HepG2 (cell line): ENCODE measurements at regions not wholly inside any gene's neighbourhood (a gene's known extent, or its start where the extent isn't known, plus 50 kb on each side); places are given as distances from the start of the nearest gene placed in this dataset.

Experiments used
- ATF6 ChIP-seq: sonication (generic); formaldehyde crosslinking; conservative IDR thresholded peaks from 2 replicates; pipeline ENCODE4 v1.4.0; 2020; ENCODE audit warnings: missing genetic modification reagents
- CBX5 ChIP-seq: sonication (generic); formaldehyde crosslinking; IDR thresholded peaks from 2 replicates; pipeline ENCODE4 v1.4.0; 2020; ENCODE audit warnings: missing genetic modification reagents, borderline replicate concordance
- CENPT ChIP-seq: sonication (generic); formaldehyde crosslinking; IDR thresholded peaks from 2 replicates; pipeline ENCODE4 v1.8.0; 2022; ENCODE audit warnings: low read depth, mild to moderate bottlenecking, moderate library complexity, missing genetic modification reagents
- FOXJ3 ChIP-seq: sonication (generic); formaldehyde crosslinking; IDR thresholded peaks from 2 replicates; pipeline ENCODE4 v1.4.0; 2020; ENCODE audit warnings: missing genetic modification reagents, mild to moderate bottlenecking, borderline replicate concordance
- GPBP1L1 ChIP-seq: sonication (generic); formaldehyde crosslinking; IDR thresholded peaks from 2 replicates; pipeline ENCODE4 v1.5.0; 2020; ENCODE audit warnings: mild to moderate bottlenecking, missing genetic modification reagents
- GTF2F1 ChIP-seq: fragments of 150-350 bp; IDR thresholded peaks from 2 replicates; pipeline ENCODE4 v1.6.1; 2014; ENCODE audit warnings: low read length
- HIVEP1 ChIP-seq: sonication (generic); formaldehyde crosslinking; IDR thresholded peaks from 2 replicates; pipeline ENCODE4 v1.4.0; 2020; ENCODE audit warnings: mild to moderate bottlenecking, missing genetic modification reagents
- POLR2A ChIP-seq, 2 experiments: IDR thresholded peaks; 2 replicates each; pipeline ENCODE4 v1.6.1; 2011; ENCODE audit warnings: low read depth in 2 of 2, low read length in 2 of 2, mild to moderate bottlenecking in 1 of 2, moderate library complexity in 1 of 2; ENCODE audit not compliant: insufficient read depth in 1 of 2
- PREB ChIP-seq: sonication (generic); formaldehyde crosslinking; IDR thresholded peaks from 2 replicates; pipeline ENCODE4 v1.4.0; 2020; ENCODE audit warnings: missing genetic modification reagents
- PRMT3 ChIP-seq: sonication (generic); formaldehyde crosslinking; IDR thresholded peaks from 2 replicates; pipeline ENCODE4 v1.8.1; 2022; ENCODE audit warnings: low read depth, mild to moderate bottlenecking, moderate library complexity, missing genetic modification reagents, borderline replicate concordance
- SP140L ChIP-seq: sonication (generic); formaldehyde crosslinking; IDR thresholded peaks from 2 replicates; pipeline ENCODE4 v1.4.0; 2020; ENCODE audit warnings: missing genetic modification reagents, borderline replicate concordance
- SPEN ChIP-seq: sonication (generic); formaldehyde crosslinking; IDR thresholded peaks from 2 replicates; pipeline ENCODE4 v1.5.1; 2020; ENCODE audit warnings: low read depth, mild to moderate bottlenecking, missing genetic modification reagents
- ZBTB38 ChIP-seq: sonication (generic); formaldehyde crosslinking; IDR thresholded peaks from 2 replicates; pipeline ENCODE4 v1.5.1; 2020; ENCODE audit warnings: mild to moderate bottlenecking, missing genetic modification reagents
- ZBTB42 ChIP-seq: sonication (generic); formaldehyde crosslinking; IDR thresholded peaks from 2 replicates; pipeline ENCODE4 v1.5.0; 2020; ENCODE audit warnings: mild to moderate bottlenecking, missing genetic modification reagents
- ZKSCAN5 ChIP-seq: sonication (generic); formaldehyde crosslinking; IDR thresholded peaks from 2 replicates; pipeline ENCODE4 v1.5.1; 2020; ENCODE audit warnings: mild to moderate bottlenecking, missing genetic modification reagents
- ZMAT5 ChIP-seq: sonication (generic); formaldehyde crosslinking; IDR thresholded peaks from 2 replicates; pipeline ENCODE4 v1.5.0; 2020; ENCODE audit warnings: mild to moderate bottlenecking, low read depth, missing genetic modification reagents, borderline replicate concordance
- ZNF18 ChIP-seq: sonication (generic); formaldehyde crosslinking; IDR thresholded peaks from 2 replicates; pipeline ENCODE4 v1.8.0; 2022; ENCODE audit warnings: mild to moderate bottlenecking, missing genetic modification reagents; ENCODE audit not compliant: insufficient replicate concordance
- ZNF251 ChIP-seq: sonication (generic); formaldehyde crosslinking; IDR thresholded peaks from 2 replicates; pipeline ENCODE4 v1.9.0; 2021; ENCODE audit warnings: mild to moderate bottlenecking, missing genetic modification reagents
- ZNF597 ChIP-seq: sonication (generic); formaldehyde crosslinking; IDR thresholded peaks from 2 replicates; pipeline ENCODE4 v1.5.0; 2020; ENCODE audit warnings: missing genetic modification reagents
- ZNF7 ChIP-seq: IDR thresholded peaks from 2 replicates; pipeline ENCODE4 v1.6.1; 2016; ENCODE audit warnings: missing biosample characterization, missing genetic modification reagents
- ZNF788 ChIP-seq: sonication (generic); formaldehyde crosslinking; IDR thresholded peaks from 2 replicates; pipeline ENCODE4 v1.5.0; 2020; ENCODE audit warnings: mild to moderate bottlenecking, missing genetic modification reagents, borderline replicate concordance

GRCh38 chr9:129343424-129344375 is 165.6 kb upstream of the IER5L start (continued):
- TF ChIP-seq ZMAT5 (CRISPR knock-in tag) (peak; percentile 74; the same call in 1 of the 2 replicates), POLR2A (IDR thresholded peaks at IDR 0.05; ENCODE audit: insufficient read depth in 1 of 2, low read depth in 2 of 2, low read length in 2 of 2) (peak in 1 of 2 experiments; percentile 70; a peak in 1 of 4 replicates), HIVEP1 (CRISPR knock-in tag) (peak; percentile 97), CBX5 (CRISPR knock-in tag) (peak; percentile 89; the same call in 1 of the 2 replicates), ZNF18 (CRISPR knock-in tag) (peak; percentile 97), ATF6 (0 out of 2 replicates have a peak, but pooled peaks have one; percentile 64), ZKSCAN5 (peak; percentile 25; the same call in 1 of the 2 replicates), ZNF251 (CRISPR knock-in tag) (no peak), CENPT (no peak), ZNF597 (no peak), SP140L (no peak), GTF2F1 (no peak), SPEN (CRISPR knock-in tag) (peak; percentile 87), GPBP1L1 (CRISPR knock-in tag) (no peak), ZNF788 (CRISPR knock-in tag) (peak; percentile 95; the same call in 1 of the 2 replicates), ZNF7 (CRISPR knock-in tag) (no peak), ZBTB42 (CRISPR knock-in tag) (peak; percentile 96; the same call in 1 of the 2 replicates), PREB (CRISPR knock-in tag) (no peak), FOXJ3 (peak; percentile 65; the same call in 1 of the 2 replicates), PRMT3 (CRISPR knock-in tag) (no peak; the same call in 1 of the 2 replicates), ZBTB38 (CRISPR knock-in tag) (peak; percentile 98)
